H9 (cell line): ENCODE measurements at regions not wholly inside any gene's neighbourhood (a gene's known extent, or its start where the extent isn't known, plus 50 kb on each side); places are given as distances from the start of the nearest gene placed in this dataset.

Source experiments
- DNase-seq: peaks from one replicate; pipeline ENCODE4 v3.0.0-alpha.2; 2017
- H2AFZ ChIP-seq: one replicate; pipeline ENCODE4 v1.6.1; 2013; ENCODE audit warnings: mild to moderate bottlenecking, low read length, control low read depth, moderate library complexity
- H2AK5ac ChIP-seq: 2 replicates; pipeline ENCODE4 v1.6.1; 2013; ENCODE audit warnings: low read length, control low read depth, mixed read lengths; ENCODE audit not compliant: insufficient read length
- H2BK120ac ChIP-seq: one replicate; pipeline ENCODE4 v1.6.1; 2013; ENCODE audit warnings: low read depth, mild to moderate bottlenecking, low read length, control low read depth, inconsistent platforms; ENCODE audit not compliant: poor library complexity, severe bottlenecking
- H2BK12ac ChIP-seq: 2 replicates; pipeline ENCODE4 v1.6.1; 2013; ENCODE audit warnings: low read length, control low read depth, mixed read lengths, low read depth; ENCODE audit not compliant: insufficient read length
- H2BK15ac ChIP-seq: 2 replicates; pipeline ENCODE4 v1.6.1; 2013; ENCODE audit warnings: low read depth, low read length, control low read depth
- H2BK20ac ChIP-seq: one replicate; pipeline ENCODE4 v1.6.1; 2013; ENCODE audit warnings: low read depth, mild to moderate bottlenecking, low read length, control low read depth, inconsistent platforms; ENCODE audit not compliant: poor library complexity, severe bottlenecking
- H2BK5ac ChIP-seq: 2 replicates; pipeline ENCODE4 v1.6.1; 2013; ENCODE audit warnings: low read length, control low read depth, mixed read lengths; ENCODE audit not compliant: insufficient read length
- H3K14ac ChIP-seq: 2 replicates; pipeline ENCODE4 v1.6.1; 2013; ENCODE audit warnings: low read length, control low read depth; ENCODE audit not compliant: insufficient read depth
- H3K18ac ChIP-seq: 2 replicates; pipeline ENCODE4 v1.6.1; 2013; ENCODE audit warnings: low read depth, mild to moderate bottlenecking, mixed read lengths, low read length, control low read depth; ENCODE audit not compliant: insufficient read length
- H3K23ac ChIP-seq: 2 replicates; pipeline ENCODE4 v1.6.1; 2013; ENCODE audit warnings: low read length, control low read depth, mixed read lengths, low read depth; ENCODE audit not compliant: insufficient read length
- H3K23me2 ChIP-seq: 2 replicates; pipeline ENCODE4 v1.6.1; 2013; ENCODE audit warnings: low read depth, mild to moderate bottlenecking, mixed read lengths, low read length, control low read depth; ENCODE audit not compliant: insufficient read length, poor library complexity, severe bottlenecking
- H3K27ac ChIP-seq: 2 replicates; pipeline ENCODE4 v1.5.1; 2013; ENCODE audit warnings: low read length, control low read depth, mixed read lengths, low read depth; ENCODE audit not compliant: insufficient read length
- H3K27me3 ChIP-seq: 2 replicates; pipeline ENCODE4 v1.6.1; 2013; ENCODE audit warnings: low read length, control low read depth, inconsistent platforms; ENCODE audit not compliant: insufficient read depth
- H3K4ac ChIP-seq: 2 replicates; pipeline ENCODE4 v1.6.1; 2013; ENCODE audit warnings: low read depth, mild to moderate bottlenecking, control low read depth, inconsistent platforms, low read length, moderate library complexity
- H3K4me1 ChIP-seq: 2 replicates; pipeline ENCODE4 v1.6.1; 2013; ENCODE audit warnings: low read length, control low read depth, inconsistent platforms; ENCODE audit not compliant: insufficient read depth
- H3K4me2 ChIP-seq: 2 replicates; pipeline ENCODE4 v1.6.1; 2013; ENCODE audit warnings: low read length, control low read depth, mixed read lengths; ENCODE audit not compliant: insufficient read length, insufficient read depth
- H3K56ac ChIP-seq: 2 replicates; pipeline ENCODE4 v1.6.1; 2013; ENCODE audit warnings: low read depth, mild to moderate bottlenecking, mixed read lengths, low read length, control low read depth; ENCODE audit not compliant: insufficient read length
- H3K79me1 ChIP-seq: 2 replicates; pipeline ENCODE4 v1.6.1; 2013; ENCODE audit warnings: low read depth, mild to moderate bottlenecking, moderate library complexity, low read length, control low read depth, inconsistent platforms; ENCODE audit not compliant: insufficient read depth, poor library complexity, severe bottlenecking
- H3K79me2 ChIP-seq: 2 replicates; pipeline ENCODE4 v1.6.1; 2013; ENCODE audit warnings: low read length, control low read depth, inconsistent platforms; ENCODE audit not compliant: insufficient read depth
- H3K9ac ChIP-seq: 2 replicates; pipeline ENCODE4 v1.6.1; 2013; ENCODE audit warnings: low read length, control low read depth, mixed read lengths; ENCODE audit not compliant: insufficient read length; ENCODE audit errors: extremely low read depth
- H3K9me3 ChIP-seq: one replicate; pipeline ENCODE4 v1.6.1; 2013; ENCODE audit warnings: low read depth, low read length, inconsistent platforms; ENCODE audit not compliant: control insufficient read depth
- H3T11ph ChIP-seq: one replicate; pipeline ENCODE4 v1.6.1; 2013; ENCODE audit warnings: mild to moderate bottlenecking, low read length, control low read depth, inconsistent platforms
- H4K20me1 ChIP-seq: one replicate; pipeline ENCODE4 v1.6.1; 2013; ENCODE audit not compliant: control insufficient read depth, insufficient read length, insufficient read depth
- H4K5ac ChIP-seq: 2 replicates; pipeline ENCODE4 v1.6.1; 2013; ENCODE audit warnings: low read depth, mild to moderate bottlenecking, mixed read lengths, low read length, control low read depth; ENCODE audit not compliant: insufficient read length
- H4K8ac ChIP-seq: replicated peaks from 2 replicates; pipeline ENCODE4 v1.6.1; 2013; ENCODE audit warnings: low read length, control low read depth, mixed read lengths, low read depth; ENCODE audit not compliant: insufficient read length
- H4K91ac ChIP-seq: 2 replicates; pipeline ENCODE4 v1.6.1; 2013; ENCODE audit warnings: low read depth, mild to moderate bottlenecking, moderate library complexity, mixed read lengths, low read length, control low read depth; ENCODE audit not compliant: insufficient read length
- H3K27ac Mint-ChIP-seq, 3 experiments: 2 replicates in 2 of 3; 3 replicates in 1 of 3; pipeline ENCODE4 v1.8.0; 2020 to 2021; ENCODE audit warnings: mixed read lengths in 3 of 3, mild to moderate bottlenecking in 1 of 3, moderate library complexity in 1 of 3
- H3K27me3 Mint-ChIP-seq: 2 replicates; pipeline ENCODE4 v1.8.0; 2021; ENCODE audit warnings: low read depth, mild to moderate bottlenecking, moderate library complexity, mixed read lengths
- H3K36me3 Mint-ChIP-seq, 3 experiments: 2 replicates in 2 of 3; 3 replicates in 1 of 3; pipeline ENCODE4 v1.8.0; 2020 to 2021; ENCODE audit warnings: low read depth in 3 of 3, mixed read lengths in 3 of 3; ENCODE audit not compliant: insufficient read depth in 1 of 3
- H3K4me1 Mint-ChIP-seq, 2 experiments: 2 replicates each; pipeline ENCODE4 v1.8.0; 2020; ENCODE audit warnings: mixed read lengths in 2 of 2
- H3K4me3 Mint-ChIP-seq, 2 experiments: 2 replicates in 1 of 2; 3 replicates in 1 of 2; pipeline ENCODE4 v1.8.0; 2020 to 2021; ENCODE audit warnings: mild to moderate bottlenecking in 2 of 2, mixed read lengths in 2 of 2, moderate library complexity in 1 of 2
- H3K9me3 Mint-ChIP-seq, 2 experiments: 2 replicates in 1 of 2; 3 replicates in 1 of 2; pipeline ENCODE4 v1.8.0; 2020; ENCODE audit warnings: mild to moderate bottlenecking in 2 of 2, mixed read lengths in 2 of 2, moderate library complexity in 1 of 2
- WGBS: extraction: QIAGEN DNeasy Blood & Tissue Kit; methylation state at CpG from one replicate; pipeline ENCODE4 v1.1.7; 2013; ENCODE audit warnings: missing lambda C conversion rate, low lambda C conversion rate, mixed read lengths; ENCODE audit not compliant: insufficient read length; ENCODE audit errors: extremely low coverage; 5-methylcytosine and 5-hydroxymethylcytosine counted together
- TF ChIP-seq, protein P1 (sequence below): fragments of 200-600 bp; sonication (generic); conservative IDR thresholded peaks from 3 replicates; pipeline ENCODE4 v1.8.0; 2021; ENCODE audit warnings: antibody characterized with exemption, mild to moderate bottlenecking

- Histone ChIP-seq H3K14ac (no peak overlapping the region), H4K91ac (no peak overlapping the region), H3K18ac (no peak overlapping the region), H3K4me2 (no peak overlapping the region), H4K5ac (no peak overlapping the region), H3K9ac (no peak overlapping the region), H3K79me2 (no peaks in the 10 kb centered on the region), H3K27ac (no peak overlapping the region), H3K23ac (no peak overlapping the region), H4K20me1 (no peaks in the 10 kb centered on the region), H4K8ac (no peak overlapping the region), H3K4me1 (no peaks in the 10 kb centered on the region), H2AFZ (no peak overlapping the region), H2BK120ac (no peak overlapping the region), H3K23me2 (no peaks in the 10 kb centered on the region), H3K4ac (no peak overlapping the region), H2BK12ac (no peak overlapping the region), H2BK20ac (no peak overlapping the region), H3K27me3 (no peaks in the 10 kb centered on the region), H2BK5ac (no peak overlapping the region), H2BK15ac (no peak overlapping the region), H3T11ph (no peak overlapping the region), H3K79me1 (no peaks in the 10 kb centered on the region), H3K9me3 (no peaks in the 10 kb centered on the region), H2AK5ac (no peak overlapping the region), H3K56ac (no peak overlapping the region)
- H3K36me3 Mint-ChIP-seq: no peaks in the 10 kb centered on the region; a peak in 1 of 7 replicates
- H3K9me3 Mint-ChIP-seq: no peaks in the 10 kb centered on the region; a peak in 1 of 5 replicates
- H3K27ac Mint-ChIP-seq: no peak overlapping the region
- DNase-seq: no peak
- H3K27me3 Mint-ChIP-seq: no peaks in the 10 kb centered on the region
- H3K4me3 Mint-ChIP-seq: no peak overlapping the region
- H3K4me1 Mint-ChIP-seq: no peaks in the 10 kb centered on the region
- no CpG with 5 or more reads among the region's 1 CpG for WGBS
- TF ChIP-seq, protein P1, sequence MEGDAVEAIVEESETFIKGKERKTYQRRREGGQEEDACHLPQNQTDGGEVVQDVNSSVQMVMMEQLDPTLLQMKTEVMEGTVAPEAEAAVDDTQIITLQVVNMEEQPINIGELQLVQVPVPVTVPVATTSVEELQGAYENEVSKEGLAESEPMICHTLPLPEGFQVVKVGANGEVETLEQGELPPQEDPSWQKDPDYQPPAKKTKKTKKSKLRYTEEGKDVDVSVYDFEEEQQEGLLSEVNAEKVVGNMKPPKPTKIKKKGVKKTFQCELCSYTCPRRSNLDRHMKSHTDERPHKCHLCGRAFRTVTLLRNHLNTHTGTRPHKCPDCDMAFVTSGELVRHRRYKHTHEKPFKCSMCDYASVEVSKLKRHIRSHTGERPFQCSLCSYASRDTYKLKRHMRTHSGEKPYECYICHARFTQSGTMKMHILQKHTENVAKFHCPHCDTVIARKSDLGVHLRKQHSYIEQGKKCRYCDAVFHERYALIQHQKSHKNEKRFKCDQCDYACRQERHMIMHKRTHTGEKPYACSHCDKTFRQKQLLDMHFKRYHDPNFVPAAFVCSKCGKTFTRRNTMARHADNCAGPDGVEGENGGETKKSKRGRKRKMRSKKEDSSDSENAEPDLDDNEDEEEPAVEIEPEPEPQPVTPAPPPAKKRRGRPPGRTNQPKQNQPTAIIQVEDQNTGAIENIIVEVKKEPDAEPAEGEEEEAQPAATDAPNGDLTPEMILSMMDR: no peak
Observed at GRCh38 chr13:90455067-90455466, 892.4 kb upstream of the MIR17HG start.
